ENCODE measurements at regions not wholly inside any gene's neighbourhood (a gene's known extent, or its start where the extent isn't known, plus 50 kb on each side); places are given as distances from the start of the nearest gene placed in this dataset.

- Histone ChIP-seq H3K36me3 (no peaks in the 10 kb centered on the region), H3K27ac (no peak overlapping the region), H3K27me3 (no peaks in the 10 kb centered on the region), H3K4me1 (peaks cover 26% of the 10 kb centered on the region), H3K4me3 (no peak overlapping the region), H3K9me3 (no peaks in the 10 kb centered on the region)
- DNase-seq: no peak
- ATAC-seq: peak; percentile 90
- TF ChIP-seq, protein P1, sequence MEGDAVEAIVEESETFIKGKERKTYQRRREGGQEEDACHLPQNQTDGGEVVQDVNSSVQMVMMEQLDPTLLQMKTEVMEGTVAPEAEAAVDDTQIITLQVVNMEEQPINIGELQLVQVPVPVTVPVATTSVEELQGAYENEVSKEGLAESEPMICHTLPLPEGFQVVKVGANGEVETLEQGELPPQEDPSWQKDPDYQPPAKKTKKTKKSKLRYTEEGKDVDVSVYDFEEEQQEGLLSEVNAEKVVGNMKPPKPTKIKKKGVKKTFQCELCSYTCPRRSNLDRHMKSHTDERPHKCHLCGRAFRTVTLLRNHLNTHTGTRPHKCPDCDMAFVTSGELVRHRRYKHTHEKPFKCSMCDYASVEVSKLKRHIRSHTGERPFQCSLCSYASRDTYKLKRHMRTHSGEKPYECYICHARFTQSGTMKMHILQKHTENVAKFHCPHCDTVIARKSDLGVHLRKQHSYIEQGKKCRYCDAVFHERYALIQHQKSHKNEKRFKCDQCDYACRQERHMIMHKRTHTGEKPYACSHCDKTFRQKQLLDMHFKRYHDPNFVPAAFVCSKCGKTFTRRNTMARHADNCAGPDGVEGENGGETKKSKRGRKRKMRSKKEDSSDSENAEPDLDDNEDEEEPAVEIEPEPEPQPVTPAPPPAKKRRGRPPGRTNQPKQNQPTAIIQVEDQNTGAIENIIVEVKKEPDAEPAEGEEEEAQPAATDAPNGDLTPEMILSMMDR (IDR thresholded peaks at IDR 0.05): peak; percentile 18
- intact Hi-C loops (cut with DNase I): no loop called here
Measured at GRCh38 chr11:128195057-128195751, 392.2 kb downstream of the ETS1 start.

DNA sequence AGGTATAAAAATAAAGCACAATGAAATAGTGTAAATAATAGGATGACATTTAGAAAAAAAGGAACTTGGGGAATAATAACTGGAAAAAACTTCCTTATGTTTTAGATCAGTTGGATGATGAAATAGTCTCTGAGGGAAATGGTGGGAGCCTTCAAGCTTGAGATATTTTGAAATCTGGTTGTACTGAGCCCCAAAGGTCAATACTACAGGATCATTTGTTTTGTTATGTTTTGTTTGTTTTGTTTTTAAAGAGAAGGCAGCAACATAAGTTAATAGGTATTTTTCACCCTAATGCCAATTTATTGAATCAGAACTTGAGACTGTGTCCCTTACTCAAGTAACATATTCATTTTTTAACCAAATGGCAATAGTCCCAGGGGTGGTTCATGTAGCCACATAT lies 393.1 kb downstream of the ETS1 start:
- Histone ChIP-seq H3K36me3 (no peaks in the 10 kb centered on the region), H3K27me3 (no peaks in the 10 kb centered on the region), H3K27ac (peak overlapping the region; percentile 26), H3K4me3 (no peak overlapping the region), H3K4me1 (peaks cover 26% of the 10 kb centered on the region), H3K9me3 (no peaks in the 10 kb centered on the region)
- intact Hi-C loops (cut with DNase I): no loop called here
- no peak for ATAC-seq
- TF ChIP-seq, protein P1 (IDR thresholded peaks at IDR 0.05): no peak
- DNase-seq: no peak

- DNase-seq: no peak
- Histone ChIP-seq H3K36me3 (no peaks in the 10 kb centered on the region), H3K9me3 (no peaks in the 10 kb centered on the region), H3K27me3 (no peaks in the 10 kb centered on the region), H3K4me3 (no peak overlapping the region), H3K4me1 (peaks cover 26% of the 10 kb centered on the region), H3K27ac (no peak overlapping the region)
- ATAC-seq: no peak
- TF ChIP-seq, protein P1 (IDR thresholded peaks at IDR 0.05): no peak
- intact Hi-C loops (cut with DNase I): no loop called here
Measured at GRCh38 chr11:128193615-128194014, 393.7 kb downstream of the ETS1 start.

DNA sequence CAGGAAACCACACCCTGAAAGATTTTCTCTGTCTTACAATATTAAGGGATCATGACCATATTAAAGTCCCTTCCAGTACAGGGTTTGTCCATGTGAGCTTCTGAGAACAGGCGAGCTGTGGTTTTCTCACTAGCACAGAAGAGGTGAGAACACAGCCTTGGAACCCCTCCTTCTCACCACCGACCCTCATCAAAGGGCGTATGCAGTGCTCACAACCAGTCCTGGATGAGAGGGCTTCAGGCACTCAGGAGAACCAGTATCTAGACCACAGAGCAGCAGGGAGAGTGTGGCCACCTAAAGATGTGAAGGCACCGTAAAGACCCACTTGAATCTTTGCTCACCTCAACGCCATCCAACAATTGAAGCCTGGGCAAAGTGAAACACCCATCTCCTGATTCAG lies 397.0 kb downstream of the ETS1 start:
- intact Hi-C loops (cut with DNase I): no loop called here
- no peak overlapping the region for H3K27ac ChIP-seq

GRCh38 chr11:128189823-128190222 lies 397.5 kb downstream of the ETS1 start:
- H3K27me3 ChIP-seq: no peaks in the 10 kb centered on the region
- intact Hi-C loops (cut with DNase I): no loop called here
- no peak overlapping the region for H3K27ac ChIP-seq
- no peaks in the 10 kb centered on the region for H3K9me3 ChIP-seq
- TF ChIP-seq, protein P1 (IDR thresholded peaks at IDR 0.05): no peak
- H3K36me3 ChIP-seq: no peaks in the 10 kb centered on the region
- H3K4me3 ChIP-seq: no peak overlapping the region
- H3K4me1 ChIP-seq: peaks cover 18% of the 10 kb centered on the region
- DNase-seq: no peak
- no peak for ATAC-seq

More for the DNA sequence above, 397.0 kb downstream of the ETS1 start:
- ATAC-seq: peak; percentile 42
- Histone ChIP-seq H3K36me3 (no peaks in the 10 kb centered on the region), H3K4me1 (peaks cover 23% of the 10 kb centered on the region), H3K27me3 (no peaks in the 10 kb centered on the region), H3K9me3 (no peaks in the 10 kb centered on the region), H3K4me3 (no peak overlapping the region)
- TF ChIP-seq, protein P1 (IDR thresholded peaks at IDR 0.05): no peak
- no peak for DNase-seq
